H1 (cell line): ENCODE measurements at regions not wholly inside any gene's neighbourhood (a gene's known extent, or its start where the extent isn't known, plus 50 kb on each side); places are given as distances from the start of the nearest gene placed in this dataset.

Experiments
- ASH2L ChIP-seq: fragments of 200-600, 300-600 bp; sonication (generic); IDR thresholded peaks from one replicate; pipeline ENCODE4 v1.7.1; 2017; ENCODE audit warnings: low read length
- CEBPB ChIP-seq: IDR thresholded peaks from 2 replicates; pipeline ENCODE4 v1.6.1; 2012; ENCODE audit warnings: low read depth, low read length
- TCF12 ChIP-seq: IDR thresholded peaks from 2 replicates; pipeline ENCODE4 v1.6.1; 2011; ENCODE audit warnings: low read depth, mild to moderate bottlenecking, low read length

DNA sequence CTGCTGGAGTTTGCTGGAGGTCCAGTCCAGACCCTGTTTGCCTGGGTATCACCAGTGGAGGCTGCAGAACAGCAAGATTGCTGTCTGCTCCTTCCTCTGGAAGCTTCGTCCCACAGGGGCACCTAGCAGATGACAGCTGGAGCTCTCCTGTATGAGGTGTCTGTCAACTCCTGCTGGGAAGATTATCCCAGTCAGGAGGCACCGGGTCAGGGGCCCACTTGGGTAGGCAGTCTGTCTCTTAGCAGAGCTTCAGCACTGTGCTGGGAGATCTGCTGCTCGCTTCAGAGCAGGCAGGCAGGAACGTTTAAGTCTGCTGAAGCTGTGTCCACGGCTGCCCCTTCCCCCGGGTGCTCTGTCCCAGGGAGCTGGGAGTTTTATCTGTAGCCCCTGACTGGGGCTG, 96.8 kb upstream of the SLC35F1 start (continued):
- TF ChIP-seq ASH2L: no peak
- no peak for TF ChIP-seq TCF12
- no peak for TF ChIP-seq CEBPB
